ENCODE measurements at regions not wholly inside any gene's neighbourhood (a gene's known extent, or its start where the extent isn't known, plus 50 kb on each side); places are given as distances from the start of the nearest gene placed in this dataset.

DNA sequence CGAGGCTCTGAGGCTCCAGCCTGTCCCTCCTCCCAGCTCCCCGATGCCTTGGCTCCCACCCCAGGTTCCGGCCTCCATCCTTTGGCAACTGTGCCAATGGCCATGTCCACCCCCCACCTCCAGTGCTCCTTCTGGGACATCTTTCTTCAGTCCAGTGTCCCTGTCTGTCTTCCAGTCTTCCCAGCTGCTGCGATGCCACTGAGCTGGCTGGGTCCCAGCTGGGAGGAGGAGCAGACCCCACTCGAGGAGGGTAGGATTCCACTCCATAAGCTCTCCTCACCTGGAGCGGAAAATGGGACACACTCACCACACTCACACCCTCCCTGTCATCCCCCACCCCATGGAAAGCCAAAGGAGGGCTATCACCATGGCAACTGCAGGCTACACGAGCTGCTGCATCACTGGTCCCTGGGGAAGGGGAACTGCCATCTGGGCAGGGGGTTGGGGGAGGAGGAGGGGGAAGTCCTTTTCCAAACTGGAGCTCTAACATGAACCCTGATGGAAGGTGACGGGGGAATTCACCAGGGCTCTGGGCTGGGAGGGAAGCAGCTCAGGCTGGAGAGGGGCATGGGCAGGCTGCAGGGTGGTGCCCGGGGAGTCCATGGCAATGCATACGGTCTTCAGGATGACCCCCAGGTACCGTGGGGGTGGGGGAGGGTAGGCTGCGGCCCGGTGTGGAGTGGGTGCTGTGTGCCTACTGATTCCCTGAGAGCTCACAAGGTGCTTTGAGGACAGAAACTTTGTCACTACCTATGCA, 94.3 kb downstream of the LRRC74A start:
- no peak overlapping the region for H3K4me3 ChIP-seq (ENCODE audit: low read depth, low read length)
- TF ChIP-seq, protein P1, sequence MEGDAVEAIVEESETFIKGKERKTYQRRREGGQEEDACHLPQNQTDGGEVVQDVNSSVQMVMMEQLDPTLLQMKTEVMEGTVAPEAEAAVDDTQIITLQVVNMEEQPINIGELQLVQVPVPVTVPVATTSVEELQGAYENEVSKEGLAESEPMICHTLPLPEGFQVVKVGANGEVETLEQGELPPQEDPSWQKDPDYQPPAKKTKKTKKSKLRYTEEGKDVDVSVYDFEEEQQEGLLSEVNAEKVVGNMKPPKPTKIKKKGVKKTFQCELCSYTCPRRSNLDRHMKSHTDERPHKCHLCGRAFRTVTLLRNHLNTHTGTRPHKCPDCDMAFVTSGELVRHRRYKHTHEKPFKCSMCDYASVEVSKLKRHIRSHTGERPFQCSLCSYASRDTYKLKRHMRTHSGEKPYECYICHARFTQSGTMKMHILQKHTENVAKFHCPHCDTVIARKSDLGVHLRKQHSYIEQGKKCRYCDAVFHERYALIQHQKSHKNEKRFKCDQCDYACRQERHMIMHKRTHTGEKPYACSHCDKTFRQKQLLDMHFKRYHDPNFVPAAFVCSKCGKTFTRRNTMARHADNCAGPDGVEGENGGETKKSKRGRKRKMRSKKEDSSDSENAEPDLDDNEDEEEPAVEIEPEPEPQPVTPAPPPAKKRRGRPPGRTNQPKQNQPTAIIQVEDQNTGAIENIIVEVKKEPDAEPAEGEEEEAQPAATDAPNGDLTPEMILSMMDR (IDR thresholded peaks at IDR 0.05; ENCODE audit: insufficient read depth, low read depth, low read length, missing control alignments): no peak
- no peak for DNase-seq (ENCODE audit: low read depth)

DNA sequence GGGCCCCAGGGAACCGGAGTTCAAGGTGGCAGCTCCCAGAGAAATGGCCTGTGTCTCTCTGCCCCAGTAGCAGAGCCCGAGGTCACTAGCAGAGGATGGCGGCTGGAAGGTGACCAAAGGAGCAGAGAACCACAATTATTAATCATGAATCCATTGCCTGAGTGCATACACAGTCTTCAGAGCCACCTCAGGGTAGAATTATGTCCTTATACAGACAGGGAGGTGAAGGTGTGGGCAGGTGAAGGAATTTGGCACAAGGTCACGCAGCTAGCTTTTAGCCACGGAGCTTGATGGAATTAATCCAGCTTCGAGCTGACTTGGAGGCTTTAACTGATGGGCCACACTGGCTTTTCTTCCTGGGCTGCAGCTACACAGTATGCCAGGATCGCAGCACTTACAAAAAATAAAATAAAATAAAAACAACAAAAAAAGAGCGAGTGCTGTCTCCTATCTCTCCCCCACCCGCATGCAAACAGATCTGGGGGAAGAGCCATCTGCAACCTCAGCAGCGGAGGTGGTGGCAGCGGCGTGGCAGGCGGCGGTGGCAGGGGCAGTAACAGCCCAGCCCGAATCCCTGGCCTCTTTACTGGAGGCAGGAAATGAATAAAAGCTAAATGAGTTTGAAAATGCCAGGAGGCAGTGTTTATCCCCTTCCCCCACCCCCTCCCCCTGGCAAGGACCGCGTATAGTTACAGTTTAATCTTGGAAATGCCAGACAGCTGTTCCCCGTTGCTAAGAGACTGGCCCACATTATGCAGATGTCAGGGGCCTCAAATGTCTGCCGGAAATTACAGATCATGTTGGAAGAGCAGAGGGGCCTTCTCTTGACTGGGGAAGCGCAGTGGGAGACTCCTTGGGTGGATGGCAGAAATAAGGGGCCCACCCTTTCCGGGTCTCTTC, 93.5 kb downstream of the LRRC74A start:
- H3K4me3 ChIP-seq (ENCODE audit: low read depth, low read length): no peak overlapping the region
- TF ChIP-seq, protein P1 (IDR thresholded peaks at IDR 0.05; ENCODE audit: insufficient read depth, low read depth, low read length, missing control alignments): no peak
- no peak for DNase-seq (ENCODE audit: low read depth)
